ENCODE measurements at regions not wholly inside any gene's neighbourhood (a gene's known extent, or its start where the extent isn't known, plus 50 kb on each side); places are given as distances from the start of the nearest gene placed in this dataset.

DNA sequence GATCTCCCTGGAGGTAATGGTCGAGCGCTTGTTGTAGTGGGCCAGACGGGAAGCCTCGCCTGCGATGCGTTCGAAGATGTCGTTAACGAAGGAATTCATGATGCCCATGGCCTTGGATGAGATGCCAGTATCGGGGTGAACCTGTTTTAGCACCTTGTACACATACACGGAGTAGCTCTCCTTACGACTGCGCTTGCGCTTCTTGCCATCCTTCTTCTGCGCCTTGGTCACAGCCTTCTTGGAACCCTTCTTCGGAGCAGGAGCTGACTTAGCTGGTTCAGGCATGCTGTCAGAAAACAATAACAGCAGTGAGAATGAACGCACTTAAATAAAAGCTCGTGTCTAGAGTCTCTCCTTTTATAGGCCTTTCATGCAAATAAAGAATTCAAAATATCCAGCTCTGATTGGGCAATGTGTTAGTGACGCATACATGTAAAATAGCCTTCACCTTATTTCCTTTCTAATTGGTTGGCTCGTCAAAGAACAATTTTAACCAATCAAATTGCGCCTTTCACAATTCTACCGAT, 129.2 kb downstream of the HFE start:
- peak; percentile 95 for DNase-seq (ENCODE audit: low spot score)

DNA sequence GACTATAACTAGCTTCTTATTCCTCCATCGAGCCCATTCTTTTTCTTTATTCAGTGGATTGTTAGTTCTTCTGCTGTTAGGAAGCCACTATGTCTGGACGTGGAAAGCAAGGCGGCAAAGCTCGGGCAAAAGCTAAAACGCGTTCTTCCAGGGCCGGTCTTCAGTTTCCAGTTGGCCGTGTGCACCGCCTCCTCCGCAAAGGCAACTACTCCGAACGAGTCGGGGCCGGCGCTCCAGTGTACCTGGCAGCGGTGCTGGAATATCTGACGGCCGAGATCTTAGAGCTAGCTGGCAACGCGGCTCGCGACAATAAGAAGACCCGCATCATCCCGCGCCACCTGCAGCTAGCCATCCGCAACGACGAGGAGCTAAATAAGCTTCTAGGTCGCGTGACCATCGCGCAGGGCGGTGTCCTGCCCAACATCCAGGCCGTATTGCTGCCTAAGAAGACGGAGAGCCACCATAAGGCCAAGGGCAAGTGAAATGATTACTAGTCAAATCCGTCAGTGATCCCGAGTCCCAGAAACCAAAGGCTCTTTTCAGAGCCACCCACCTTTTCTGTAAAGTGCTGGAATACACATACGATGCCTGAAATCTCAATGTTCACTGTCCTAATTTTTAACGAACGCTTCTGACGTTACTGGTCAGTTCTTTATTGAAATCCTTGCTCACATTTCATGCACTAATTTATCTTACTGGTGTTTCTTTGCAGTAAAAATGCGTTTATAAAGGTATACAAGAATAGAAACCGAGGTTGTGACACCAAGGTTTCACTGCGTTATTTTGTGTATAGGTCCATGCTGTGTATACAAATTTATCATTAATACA, 129.9 kb downstream of the HFE start:
- DNase-seq (ENCODE audit: low spot score) = peak; percentile 85

DNA sequence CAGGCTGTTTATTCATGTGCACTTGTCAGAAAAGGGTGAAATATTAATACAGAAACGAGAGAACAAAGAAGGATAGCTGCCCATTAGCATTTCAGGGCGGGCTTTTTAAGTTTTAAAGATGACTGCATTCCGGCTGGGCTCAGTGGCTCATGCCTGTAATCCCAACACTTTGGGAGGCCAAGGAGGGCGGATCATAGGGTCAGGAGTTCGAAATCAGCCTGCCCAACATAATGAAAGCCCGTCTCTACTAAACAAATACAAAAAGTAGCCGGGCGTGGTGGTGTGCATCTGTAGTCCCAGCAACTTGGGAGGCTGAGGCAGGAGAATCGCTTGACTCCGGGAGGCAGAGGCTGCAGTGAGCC, 130.5 kb downstream of the HFE start:
- peak; percentile 24 for DNase-seq (ENCODE audit: low spot score)

DNA sequence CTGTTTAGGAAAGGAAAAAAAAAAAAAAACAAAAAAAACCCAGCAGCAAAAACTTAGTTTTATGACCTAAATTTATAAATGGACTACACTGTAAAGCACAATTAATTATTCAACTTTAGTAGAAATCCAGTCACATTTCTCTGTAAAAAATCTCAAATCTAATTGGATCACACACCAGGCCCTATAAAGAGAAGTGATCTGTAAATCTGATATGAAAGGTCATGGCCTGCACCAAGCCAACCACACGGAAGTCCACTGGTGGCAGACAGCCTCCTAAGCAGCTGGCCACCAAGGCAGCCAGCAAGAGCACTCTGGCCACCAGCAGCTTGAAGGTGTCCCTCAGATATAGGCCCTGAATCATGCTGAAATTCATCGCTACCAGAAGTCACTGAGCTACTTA, 131.6 kb downstream of the HFE start:
- DNase-seq (ENCODE audit: low spot score) = no peak

DNA sequence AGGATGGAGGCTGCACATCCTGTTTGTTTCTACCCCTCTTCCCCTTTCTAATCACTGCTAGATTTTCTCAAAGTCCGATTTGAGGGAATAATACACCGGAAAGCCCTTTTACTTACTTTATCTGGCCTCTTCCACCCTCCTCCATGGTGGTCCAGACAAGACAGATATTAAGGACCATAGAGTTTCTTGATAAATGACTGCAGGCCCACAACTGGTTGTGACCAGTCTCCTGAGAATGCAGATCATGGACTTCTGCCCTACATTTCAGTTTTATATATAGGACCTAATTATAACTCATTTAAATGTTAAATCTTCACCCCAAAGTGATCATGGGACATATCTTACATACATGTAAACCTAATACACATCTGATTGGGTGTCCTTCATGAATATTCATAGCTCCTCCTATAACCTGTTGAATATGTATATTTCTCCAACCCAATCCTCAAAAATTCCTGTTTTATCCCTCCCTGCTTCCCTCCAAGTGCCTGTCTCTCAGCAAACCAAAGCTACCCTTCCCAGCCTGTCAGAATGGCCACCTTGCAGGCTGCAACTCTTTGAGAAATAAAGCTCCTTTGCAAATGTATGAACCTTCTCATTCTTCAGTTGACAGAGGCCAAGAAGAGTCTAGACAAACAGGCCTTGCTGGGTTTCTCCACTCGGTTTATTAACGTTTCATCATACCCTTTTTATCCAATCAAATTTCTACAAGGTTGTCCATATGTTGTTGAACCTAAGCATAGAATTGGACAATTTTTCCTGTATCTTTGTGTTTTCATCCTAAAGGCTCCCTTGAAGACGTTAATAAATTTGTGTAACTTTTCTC, 133.1 kb downstream of the HFE start:
- no peak for DNase-seq (ENCODE audit: low spot score)

DNA sequence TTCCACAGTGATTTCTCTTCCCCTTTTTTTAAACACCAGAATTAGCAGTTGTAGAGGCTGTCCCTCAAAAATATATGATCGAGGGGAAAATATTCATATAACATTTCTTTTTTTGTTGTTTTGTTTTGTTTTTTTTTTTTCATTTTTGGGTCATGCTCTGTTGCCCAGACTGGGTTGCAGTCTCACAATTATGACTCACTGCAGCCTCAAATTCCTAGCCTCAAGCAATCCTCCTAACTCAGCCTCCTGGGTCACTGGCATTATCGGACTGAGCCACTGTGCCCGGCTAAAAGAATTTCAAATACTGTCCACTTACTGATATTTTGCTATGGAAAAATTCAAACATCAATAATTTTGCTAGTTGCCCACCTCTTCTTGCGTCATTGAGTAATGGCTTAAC, 134.0 kb downstream of the HFE start:
- DNase-seq (ENCODE audit: low spot score) = no peak

DNA sequence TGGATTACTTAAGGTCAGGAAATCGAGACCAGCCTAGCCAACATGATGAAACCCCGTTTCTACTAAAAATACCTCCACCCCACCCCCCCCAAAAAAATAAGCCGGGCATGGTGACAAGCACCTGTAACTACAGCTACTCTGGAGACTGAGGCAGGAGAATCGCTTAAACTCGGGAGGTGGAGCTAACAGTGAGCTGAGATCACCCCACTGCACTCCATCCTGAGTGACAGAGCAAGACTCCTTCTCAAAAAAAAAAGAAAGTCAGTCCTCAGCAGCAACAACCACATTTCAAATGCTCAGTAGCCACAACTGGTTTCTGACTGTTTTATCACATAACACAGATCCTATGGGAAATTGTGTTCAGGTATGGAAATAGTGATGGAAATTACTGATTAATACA, 135.3 kb downstream of the HFE start:
- no peak for DNase-seq (ENCODE audit: low spot score)

DNA sequence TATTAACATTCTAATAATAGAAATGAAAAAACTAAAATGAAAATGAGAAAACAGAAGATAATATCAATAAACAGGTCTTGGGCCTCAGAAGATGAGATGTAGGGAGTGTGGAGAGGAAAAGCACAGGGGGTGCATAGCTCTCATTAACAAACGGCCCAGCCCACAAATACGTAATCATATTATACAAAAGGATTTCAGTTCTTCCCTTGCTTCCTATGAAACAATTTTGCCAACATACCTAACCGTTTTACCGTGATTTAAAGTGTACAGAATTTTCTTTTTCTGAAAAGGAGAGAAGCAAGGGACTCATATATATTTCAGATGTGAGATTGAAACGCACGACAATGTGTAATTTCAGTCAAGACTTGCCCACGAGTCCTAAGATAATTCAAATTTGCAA, 136.0 kb downstream of the HFE start:
- peak; percentile 26 for DNase-seq (ENCODE audit: low spot score)

DNA sequence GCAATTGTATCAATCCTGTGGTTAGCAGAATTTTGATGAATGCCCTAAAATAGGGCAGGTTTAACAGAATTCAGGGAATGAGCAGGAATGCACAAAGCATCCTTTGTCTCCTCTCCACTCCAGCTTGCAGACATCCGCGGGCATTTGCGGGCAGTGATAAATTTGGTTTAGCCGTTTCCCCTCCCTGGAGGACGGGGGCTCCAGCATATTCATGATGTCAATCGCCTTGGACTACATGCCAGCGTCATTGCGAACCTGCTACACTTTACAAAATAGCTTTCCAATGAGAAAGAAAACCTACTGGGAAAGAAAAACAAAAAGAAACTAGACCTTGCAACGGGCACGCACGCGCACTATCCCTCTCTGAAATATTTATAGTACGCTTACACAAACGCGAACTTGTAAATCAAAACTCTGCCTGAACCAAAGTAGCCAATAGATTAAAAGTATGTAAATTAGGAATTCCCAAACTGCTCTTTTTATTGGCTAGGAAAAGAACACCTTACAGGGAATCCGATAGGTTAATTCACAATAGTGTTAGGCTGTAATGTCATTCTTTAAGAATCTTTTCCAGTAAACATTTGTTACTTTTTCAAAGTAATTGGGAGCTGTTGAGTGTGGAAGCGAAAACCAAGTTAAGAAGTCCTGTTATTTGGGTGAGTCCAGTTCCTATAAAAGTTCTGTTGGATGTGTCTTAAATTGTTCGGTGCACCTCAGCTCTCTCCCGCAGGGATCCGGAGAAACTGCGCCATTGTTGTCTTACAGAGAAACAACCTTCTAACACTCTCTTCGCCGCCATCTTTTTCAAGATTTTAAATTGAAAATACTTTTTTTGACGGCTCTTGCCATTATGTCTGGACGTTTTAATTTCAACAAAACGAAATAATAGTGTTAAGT, 136.7 kb downstream of the HFE start:
- peak; percentile 92 for DNase-seq (ENCODE audit: low spot score)

DNA sequence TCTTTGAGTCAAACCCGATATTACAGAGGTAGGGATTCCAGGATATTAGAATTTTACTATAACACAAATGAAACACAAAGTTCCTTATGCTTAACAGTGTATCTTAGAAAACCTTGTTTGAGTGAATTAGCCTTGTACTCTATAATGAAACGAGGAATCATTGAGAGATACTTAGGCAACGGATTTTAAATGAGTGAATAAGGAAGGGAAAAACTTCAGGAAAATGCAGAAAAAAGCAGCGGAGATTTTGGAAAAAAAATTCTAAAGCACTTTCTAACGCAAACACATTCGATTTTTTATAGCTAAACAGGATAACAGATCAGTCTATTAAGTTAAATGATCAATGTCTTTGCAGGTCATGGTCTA, 137.3 kb downstream of the HFE start:
- DNase-seq (ENCODE audit: low spot score) = no peak

DNA sequence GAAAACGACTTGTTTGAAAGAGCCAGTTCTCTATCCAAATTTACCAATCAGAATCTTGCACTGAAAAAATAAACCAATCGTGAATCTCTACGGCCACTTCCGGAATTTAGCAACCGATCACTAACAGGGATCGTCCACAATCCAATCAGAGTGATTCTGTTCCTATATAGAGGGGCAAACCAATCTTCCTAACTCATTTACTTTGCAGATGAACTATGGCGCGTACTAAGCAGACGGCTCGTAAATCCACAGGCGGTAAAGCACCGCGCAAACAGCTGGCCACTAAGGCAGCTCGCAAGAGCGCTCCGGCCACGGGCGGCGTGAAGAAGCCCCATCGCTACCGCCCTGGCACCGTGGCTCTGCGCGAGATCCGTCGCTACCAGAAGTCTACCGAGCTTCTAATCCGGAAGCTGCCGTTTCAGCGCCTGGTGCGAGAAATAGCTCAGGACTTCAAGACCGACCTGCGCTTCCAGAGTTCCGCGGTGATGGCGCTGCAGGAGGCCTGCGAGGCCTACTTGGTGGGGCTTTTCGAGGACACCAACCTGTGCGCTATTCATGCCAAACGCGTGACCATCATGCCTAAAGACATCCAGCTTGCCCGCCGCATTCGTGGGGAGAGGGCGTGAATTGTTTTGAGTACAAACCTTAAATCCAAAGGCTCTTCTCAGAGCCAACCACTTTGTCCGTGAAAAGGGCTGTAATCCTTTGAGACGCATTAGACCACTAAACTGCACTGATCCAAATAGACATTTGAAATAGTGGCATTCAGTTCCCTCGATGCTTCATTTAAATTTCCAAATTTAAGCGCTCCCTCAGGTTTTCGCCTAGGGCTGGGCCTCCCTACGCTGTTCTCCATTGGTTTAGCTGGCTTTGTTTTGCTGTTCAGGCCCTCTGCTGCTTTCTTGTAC, 138.0 kb downstream of the HFE start:
- DNase-seq (ENCODE audit: low spot score) = no peak

DNA sequence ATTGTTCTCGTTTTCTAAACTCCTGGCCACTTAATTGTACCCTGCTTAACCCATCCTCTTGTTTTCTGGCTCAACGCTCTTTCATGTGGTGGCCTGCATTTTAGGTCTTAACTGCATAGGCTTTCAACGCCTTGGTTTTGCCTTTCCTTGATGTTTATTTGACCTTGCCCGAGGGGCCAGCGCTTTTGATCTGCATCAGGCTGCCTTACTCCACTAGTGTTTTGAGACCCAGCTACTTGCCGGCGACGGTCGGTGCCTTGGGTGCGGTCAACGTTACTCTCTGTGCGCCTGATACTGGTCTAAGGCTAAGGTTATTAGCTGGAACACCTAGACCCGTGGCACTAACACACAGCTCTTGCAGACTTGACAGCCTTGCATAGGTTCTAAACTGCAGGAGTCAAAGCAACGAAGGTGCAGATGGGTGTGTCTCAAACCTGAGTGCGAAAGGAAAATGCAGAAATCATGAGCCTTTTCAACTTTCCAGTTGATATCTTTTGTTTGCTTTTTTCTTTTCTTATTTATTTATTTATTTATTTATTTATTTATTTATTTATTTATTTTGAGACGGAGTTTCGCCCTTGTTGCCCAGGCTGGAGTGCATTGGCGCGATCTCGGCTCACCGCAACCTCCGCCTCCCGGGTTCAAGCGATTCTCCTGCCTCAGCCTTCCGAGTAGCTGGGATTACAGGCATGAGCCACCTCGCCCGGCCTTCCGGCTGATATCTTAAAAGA, 138.8 kb downstream of the HFE start:
- no peak for DNase-seq (ENCODE audit: low spot score)

DNA sequence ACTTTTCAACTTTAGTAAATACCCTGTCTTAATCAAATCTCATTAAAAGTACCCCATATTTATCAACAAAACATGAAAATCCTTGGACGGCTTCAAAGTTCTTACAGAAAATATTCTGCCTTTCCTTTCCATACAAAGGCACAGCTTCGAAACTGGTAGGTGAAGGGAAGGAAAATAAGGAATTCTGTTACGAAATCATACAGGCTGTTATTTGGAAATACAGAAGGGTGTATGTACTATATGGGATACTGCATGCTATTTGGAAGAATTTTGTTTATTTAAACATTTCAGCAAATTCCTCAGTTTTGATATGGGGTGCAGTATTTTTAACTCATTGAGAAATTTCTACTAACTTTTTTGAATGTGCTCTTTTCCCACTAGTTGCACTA, 138.4 kb upstream of the BTN3A2 start:
- DNase-seq (ENCODE audit: low spot score) = no peak

DNA sequence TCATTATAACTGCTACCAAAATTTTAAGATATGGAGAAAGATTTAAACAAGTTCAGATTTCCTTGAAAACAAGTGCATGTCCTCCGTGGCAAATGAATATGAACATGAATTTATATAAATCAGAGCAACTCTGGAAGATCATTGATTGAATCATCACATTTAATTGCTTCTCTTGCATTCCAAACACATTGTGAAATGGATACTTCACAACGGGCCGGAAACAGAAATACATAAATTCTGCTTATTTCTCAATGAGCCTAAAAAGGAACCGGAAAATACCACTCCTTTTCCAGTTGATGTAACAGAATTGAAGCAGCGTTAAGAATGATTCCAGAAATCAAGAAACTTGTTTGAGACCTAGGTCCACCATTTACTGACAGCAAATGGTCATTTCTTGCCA, 134.6 kb upstream of the BTN3A2 start:
- no peak for DNase-seq (ENCODE audit: low spot score)

DNA sequence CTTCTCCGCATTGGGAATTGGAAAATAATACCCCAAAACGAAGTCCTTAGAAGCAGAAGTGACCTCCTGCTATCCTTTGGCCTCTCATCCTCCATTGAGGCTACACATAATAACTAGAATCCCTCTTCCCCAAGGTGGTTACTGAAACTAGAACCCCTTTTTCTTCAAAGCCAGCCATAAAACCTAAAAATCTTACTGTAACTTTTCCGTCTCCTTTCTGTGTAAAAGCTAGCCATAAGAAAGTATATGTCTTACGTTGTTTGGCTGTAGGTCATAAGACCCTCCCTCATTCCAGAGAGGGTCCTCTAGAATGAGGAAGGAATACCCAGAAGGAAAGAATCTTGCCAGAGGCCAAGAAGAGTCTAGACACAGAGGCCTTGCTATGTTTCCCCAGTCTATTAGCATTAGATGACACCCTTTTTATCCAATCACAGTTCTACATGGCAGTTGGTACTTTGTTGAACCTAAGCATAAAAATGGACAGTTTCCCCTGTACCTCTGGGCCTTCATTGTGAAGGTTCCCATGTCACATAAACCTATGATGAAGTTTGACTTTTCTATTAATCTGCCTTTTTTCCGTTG, 133.9 kb upstream of the BTN3A2 start:
- no peak for DNase-seq (ENCODE audit: low spot score)

DNA sequence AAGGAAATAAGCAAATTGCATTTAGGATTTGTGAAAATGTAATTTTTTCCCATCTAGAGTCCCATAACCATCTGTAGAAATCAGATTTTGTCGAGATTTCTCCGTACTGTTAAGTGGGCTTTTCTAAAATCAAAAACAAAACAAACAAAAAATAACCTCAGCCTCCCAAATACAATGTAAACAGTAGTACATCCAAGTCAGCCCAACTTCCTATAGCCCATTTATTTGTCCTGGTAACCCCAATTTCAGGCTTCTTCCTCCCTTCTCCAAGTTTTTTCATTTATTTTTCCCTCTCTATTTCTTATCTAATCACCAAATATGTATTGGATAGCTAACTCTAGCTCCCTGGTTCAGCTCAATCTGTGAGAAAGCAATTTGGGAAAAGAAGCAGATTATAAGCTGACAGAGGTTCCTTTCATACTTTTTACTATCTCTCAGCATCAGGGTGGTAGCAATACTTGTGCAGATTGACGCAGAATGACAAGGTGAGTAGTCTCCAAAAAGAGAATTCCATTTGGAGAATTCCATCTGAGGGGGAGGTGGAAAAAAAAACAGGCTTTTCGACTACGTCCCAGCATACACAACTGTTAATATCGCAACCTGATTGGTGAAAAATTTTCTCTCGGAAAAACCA, 132.6 kb upstream of the BTN3A2 start:
- DNase-seq (ENCODE audit: low spot score) = no peak

DNA sequence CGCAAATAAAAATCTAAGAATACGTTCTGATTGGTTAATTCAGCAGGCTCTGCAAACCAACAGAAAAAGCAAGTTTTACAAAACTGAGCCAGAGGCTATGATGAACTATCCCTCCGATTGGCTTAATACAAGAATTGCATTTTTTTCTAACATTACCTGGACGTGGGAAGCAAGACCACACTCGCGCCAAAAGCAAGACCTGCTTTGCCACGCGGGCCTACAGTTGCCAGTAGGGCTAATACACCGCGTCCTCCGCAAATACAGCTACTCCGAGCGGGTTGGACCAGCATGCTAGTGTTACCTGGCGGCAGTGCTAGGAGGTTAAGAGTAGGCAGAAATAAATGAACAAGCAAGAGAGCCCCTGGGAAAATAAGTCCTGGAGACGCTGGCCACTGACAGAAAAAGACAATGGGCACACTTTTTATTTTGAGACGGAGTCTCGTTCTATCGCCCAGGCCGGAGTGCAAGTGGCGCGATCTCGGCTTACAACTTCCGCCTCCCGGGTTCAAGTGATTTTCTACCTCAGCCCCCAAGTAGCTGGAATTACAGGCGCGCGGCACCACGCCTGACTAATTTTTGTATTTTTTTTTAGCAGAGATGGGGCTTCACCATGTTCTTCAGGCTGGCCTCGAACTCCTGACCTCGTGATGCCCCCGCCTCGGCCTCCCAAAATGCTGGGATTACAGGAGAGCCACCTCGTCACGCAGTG, 131.9 kb upstream of the BTN3A2 start:
- DNase-seq (ENCODE audit: low spot score) = no peak

DNA sequence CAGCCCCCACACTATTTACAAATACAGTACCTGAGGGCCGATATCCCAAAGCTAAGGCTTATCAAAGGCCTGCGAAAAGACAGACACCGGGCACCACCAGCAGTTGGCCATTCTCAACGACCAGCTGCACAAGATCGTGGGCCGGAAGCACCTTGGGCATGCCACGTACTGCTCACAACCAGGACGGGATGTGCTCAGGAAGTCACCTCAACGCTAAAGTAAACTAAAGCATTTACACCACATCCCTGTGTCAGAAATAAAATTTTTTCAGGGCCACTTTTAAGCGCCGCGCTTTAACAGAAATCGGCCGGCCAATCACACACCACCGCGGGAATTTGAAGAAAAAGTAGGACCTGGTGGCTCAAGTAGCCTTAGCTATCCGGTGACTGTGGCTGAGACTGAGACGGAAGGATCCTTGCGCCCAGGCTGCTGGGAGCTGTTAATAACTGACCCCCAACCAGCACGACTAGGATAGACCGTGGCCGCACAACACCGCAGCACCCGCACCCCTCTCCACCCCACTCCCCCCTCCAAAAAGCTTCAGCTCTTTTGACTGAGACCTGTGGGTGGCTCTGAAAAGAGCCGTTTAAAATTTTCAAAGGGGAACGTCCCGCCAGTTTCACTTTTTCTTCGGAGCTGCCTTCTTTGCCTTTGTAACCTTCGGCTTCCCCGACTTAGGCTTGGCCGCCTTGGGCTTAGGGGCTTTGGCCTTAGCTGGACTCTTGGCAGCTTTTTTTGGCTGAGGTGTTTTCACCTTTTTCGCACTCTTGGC, 131.2 kb upstream of the BTN3A2 start:
- peak; percentile 44 for DNase-seq (ENCODE audit: low spot score)

All from LoVo (cell line).